HFFc6 (cell line): ENCODE measurements at regions not wholly inside any gene's neighbourhood (a gene's known extent, or its start where the extent isn't known, plus 50 kb on each side); places are given as distances from the start of the nearest gene placed in this dataset.
"Not testable (repeated sequence)": the region's sequence is repeated elsewhere in the genome, so short reads cannot be mapped to it uniquely, and the experiment has no call there.

Experiments
- DNase-seq: peaks from one replicate; pipeline ENCODE4 v3.0.0-alpha.2; 2018
- H3K27ac Mint-ChIP-seq: 2 replicates; pipeline ENCODE4 v1.8.0; 2020; ENCODE audit warnings: mild to moderate bottlenecking, mixed read lengths
- H3K27me3 Mint-ChIP-seq: 2 replicates; pipeline ENCODE4 v1.8.0; 2021; ENCODE audit warnings: mild to moderate bottlenecking, moderate library complexity, mixed read lengths; ENCODE audit not compliant: insufficient read depth
- H3K36me3 Mint-ChIP-seq: 2 replicates; pipeline ENCODE4 v1.8.0; 2021; ENCODE audit warnings: low read depth, mixed read lengths
- H3K4me1 Mint-ChIP-seq: 2 replicates; pipeline ENCODE4 v1.8.0; 2020; ENCODE audit warnings: low read depth, mixed read lengths
- H3K4me3 Mint-ChIP-seq: 2 replicates; pipeline ENCODE4 v1.8.0; 2020; ENCODE audit warnings: mild to moderate bottlenecking, moderate library complexity, mixed read lengths
- H3K9me3 Mint-ChIP-seq: 2 replicates; pipeline ENCODE4 v1.8.0; 2020; ENCODE audit warnings: mild to moderate bottlenecking, mixed read lengths
- CTCF ChIP-seq: fragments of 200-600 bp; sonication (generic); IDR thresholded peaks from 2 replicates; pipeline ENCODE4 v1.5.0; 2021; ENCODE audit warnings: antibody characterized with exemption, mild to moderate bottlenecking

- Mint-ChIP-seq H3K36me3 (no peaks in the 10 kb centered on the region), H3K27ac (no peak overlapping the region), H3K4me1 (no peaks in the 10 kb centered on the region), H3K27me3 (peaks cover 18% of the 10 kb centered on the region), H3K9me3 (no peaks in the 10 kb centered on the region), H3K4me3 (no peak overlapping the region)
- no peak for DNase-seq
- no peak for TF ChIP-seq CTCF
Observed at GRCh38 chr13:50228527-50228926, 213.3 kb downstream of the KCNRG start.

GRCh38 chr13:50229960-50230661 lies 214.9 kb downstream of the KCNRG start:
- Mint-ChIP-seq H3K27me3 (peaks cover 15% of the 10 kb centered on the region), H3K4me1 (no peaks in the 10 kb centered on the region), H3K27ac (no peak overlapping the region), H3K36me3 (no peaks in the 10 kb centered on the region), H3K9me3 (no peaks in the 10 kb centered on the region), H3K4me3 (no peak overlapping the region)
- TF ChIP-seq CTCF, result no peak
- no peak for DNase-seq

GRCh38 chr13:50230662-50230978 lies 215.4 kb downstream of the KCNRG start:
- Mint-ChIP-seq H3K27ac (no peak overlapping the region), H3K4me1 (no peaks in the 10 kb centered on the region), H3K4me3 (no peak overlapping the region), H3K36me3 (no peaks in the 10 kb centered on the region), H3K9me3 (no peaks in the 10 kb centered on the region), H3K27me3 (peaks cover 18% of the 10 kb centered on the region)
- no peak for DNase-seq
- no peak for TF ChIP-seq CTCF

DNA sequence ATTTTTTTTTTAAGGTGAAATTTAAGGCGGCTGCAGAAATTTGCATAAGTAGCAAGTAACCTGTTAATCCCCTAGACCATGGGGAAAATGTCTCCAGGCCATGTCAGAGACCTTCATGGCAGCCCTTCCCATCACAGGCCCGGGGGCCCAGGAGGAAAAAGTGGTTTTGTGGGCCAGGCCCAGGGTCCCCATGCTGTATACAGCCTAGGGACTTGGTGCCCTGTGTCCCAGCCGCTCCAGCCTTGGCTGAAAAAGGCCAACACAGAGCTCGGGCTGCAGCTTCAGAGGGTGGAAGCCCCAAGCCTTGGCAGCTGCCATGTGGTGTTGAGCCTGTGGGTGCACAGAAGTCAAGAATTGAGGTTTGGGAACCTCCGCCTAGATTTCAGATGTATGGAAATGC lies 218.3 kb downstream of the KCNRG start:
- not testable (repeated sequence) for H3K4me1 Mint-ChIP-seq, H3K9me3 Mint-ChIP-seq, H3K27ac Mint-ChIP-seq, H3K36me3 Mint-ChIP-seq, H3K4me3 Mint-ChIP-seq, DNase-seq
- peaks cover 14% of the 10 kb centered on the region for H3K27me3 Mint-ChIP-seq

DNA sequence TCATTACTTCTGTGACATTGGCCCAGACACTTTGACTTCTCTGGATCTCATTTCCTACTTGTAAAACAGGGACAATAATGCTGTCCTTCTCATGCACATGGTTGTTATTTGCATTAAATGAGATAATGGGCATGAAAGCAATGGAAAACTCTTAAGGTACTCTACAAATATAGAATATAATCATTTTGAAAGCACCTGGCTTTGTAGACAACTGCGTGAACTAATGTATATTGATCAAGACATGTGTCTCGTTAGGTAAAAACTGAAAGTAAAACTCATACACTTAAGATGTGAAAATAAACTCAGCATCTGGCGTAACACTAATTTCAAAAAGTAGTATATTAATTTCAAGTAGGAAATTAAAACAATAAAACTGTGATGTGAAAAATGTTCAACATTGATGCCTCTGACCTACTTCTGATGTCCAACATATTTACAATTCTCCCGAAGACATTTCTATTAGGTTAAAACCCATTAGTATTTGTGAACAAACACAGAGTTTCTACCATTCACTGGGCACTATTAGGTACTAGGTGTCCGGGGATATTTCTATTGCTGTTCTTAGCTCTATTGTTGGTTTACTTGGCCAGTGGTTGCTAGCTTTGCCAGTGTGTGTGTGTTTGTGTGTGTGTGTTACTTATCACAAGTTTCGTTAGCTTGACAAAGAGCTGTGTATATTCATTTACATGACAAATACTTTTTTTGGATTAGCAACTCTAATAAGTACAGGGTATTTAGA lies 220.5 kb downstream of the KCNRG start:
- H3K27ac Mint-ChIP-seq, result no peak overlapping the region
- no peak for DNase-seq
- H3K9me3 Mint-ChIP-seq, result no peaks in the 10 kb centered on the region
- H3K27me3 Mint-ChIP-seq, result peaks cover 18% of the 10 kb centered on the region
- TF ChIP-seq CTCF, result no peak
- H3K4me1 Mint-ChIP-seq, result no peaks in the 10 kb centered on the region
- H3K4me3 Mint-ChIP-seq, result no peak overlapping the region
- H3K36me3 Mint-ChIP-seq, result no peaks in the 10 kb centered on the region

DNA sequence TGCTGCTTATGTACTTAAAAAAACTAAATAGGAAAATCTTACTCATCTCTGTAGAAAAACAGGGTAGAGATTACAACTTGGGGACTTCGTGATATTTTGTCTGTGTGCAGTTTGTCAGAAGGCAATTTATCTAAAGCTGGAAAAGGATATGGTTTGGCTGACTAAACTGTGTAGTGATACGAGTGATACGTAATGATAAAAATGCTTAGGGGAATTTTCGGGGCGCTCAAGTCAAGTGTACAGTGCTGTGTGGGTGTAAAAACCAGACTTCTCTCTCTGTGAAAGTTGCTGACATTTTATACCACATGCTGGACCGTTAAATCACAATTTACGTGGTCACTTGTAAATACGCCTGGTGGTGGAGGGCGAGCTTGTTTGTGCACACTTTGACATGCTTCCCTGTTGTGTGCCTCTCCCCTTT lies 221.7 kb downstream of the KCNRG start:
- H3K27ac Mint-ChIP-seq, result no peak overlapping the region
- TF ChIP-seq CTCF, result no peak
- DNase-seq, result no peak
- no peak overlapping the region for H3K4me3 Mint-ChIP-seq
- no peaks in the 10 kb centered on the region for H3K36me3 Mint-ChIP-seq
- H3K4me1 Mint-ChIP-seq, result no peaks in the 10 kb centered on the region
- H3K9me3 Mint-ChIP-seq, result no peaks in the 10 kb centered on the region
- peaks cover 18% of the 10 kb centered on the region for H3K27me3 Mint-ChIP-seq
